ENCODE measurements at regions not wholly inside any gene's neighbourhood (a gene's known extent, or its start where the extent isn't known, plus 50 kb on each side); places are given as distances from the start of the nearest gene placed in this dataset.

GRCh38 chr4:19803406-19803805, 448.3 kb upstream of the SLIT2 start:
- in situ Hi-C loops (cut with MboI; ENCODE audit: low sequenced_read_pairs), result no loop called here

- in situ Hi-C loops (cut with MboI; ENCODE audit: low sequenced_read_pairs), result no loop called here
Measured at GRCh38 chr4:19793831-19794230, 457.9 kb upstream of the SLIT2 start.

GRCh38 chr4:19791422-19792123, 460.1 kb upstream of the SLIT2 start:
- in situ Hi-C loops (cut with MboI; ENCODE audit: low sequenced_read_pairs), result no loop called here

GRCh38 chr4:19786616-19787015, 465.1 kb upstream of the SLIT2 start:
- in situ Hi-C loops (cut with MboI; ENCODE audit: low sequenced_read_pairs), result no loop called here

- in situ Hi-C loops (cut with MboI; ENCODE audit: low sequenced_read_pairs), result no loop called here
Measured at GRCh38 chr4:19783667-19784223, 468.0 kb upstream of the SLIT2 start.

GRCh38 chr4:19780871-19781270, 470.8 kb upstream of the SLIT2 start:
- in situ Hi-C loops (cut with MboI; ENCODE audit: low sequenced_read_pairs), result no loop called here

GRCh38 chr4:19776929-19777328, 474.8 kb upstream of the SLIT2 start:
- in situ Hi-C loops (cut with MboI; ENCODE audit: low sequenced_read_pairs), result no loop called here

GRCh38 chr4:19776021-19776459, 475.7 kb upstream of the SLIT2 start:
- in situ Hi-C loops (cut with MboI; ENCODE audit: low sequenced_read_pairs), result no loop called here

- in situ Hi-C loops (cut with MboI; ENCODE audit: low sequenced_read_pairs), result no loop called here
Measured at GRCh38 chr4:19774690-19775256, 476.9 kb upstream of the SLIT2 start.

GRCh38 chr4:19772581-19772980, 479.1 kb upstream of the SLIT2 start:
- in situ Hi-C loops (cut with MboI; ENCODE audit: low sequenced_read_pairs), result no loop called here

- in situ Hi-C loops (cut with MboI; ENCODE audit: low sequenced_read_pairs), result no loop called here
Measured at GRCh38 chr4:19756661-19757060, 495.0 kb upstream of the SLIT2 start.

GRCh38 chr4:19752599-19752998, 499.1 kb upstream of the SLIT2 start:
- in situ Hi-C loops (cut with MboI; ENCODE audit: low sequenced_read_pairs), result no loop called here

- in situ Hi-C loops (cut with MboI; ENCODE audit: low sequenced_read_pairs), result no loop called here
Measured at GRCh38 chr4:19748519-19749479, 502.9 kb upstream of the SLIT2 start.

GRCh38 chr4:19746377-19746776, 505.3 kb upstream of the SLIT2 start:
- in situ Hi-C loops (cut with MboI; ENCODE audit: low sequenced_read_pairs), result no loop called here

GRCh38 chr4:19743115-19743638, 508.5 kb upstream of the SLIT2 start:
- in situ Hi-C loops (cut with MboI; ENCODE audit: low sequenced_read_pairs), result no loop called here

- in situ Hi-C loops (cut with MboI; ENCODE audit: low sequenced_read_pairs), result no loop called here
Measured at GRCh38 chr4:19739101-19739651, 512.5 kb upstream of the SLIT2 start.

GRCh38 chr4:19736968-19737756, 514.5 kb upstream of the SLIT2 start:
- in situ Hi-C loops (cut with MboI; ENCODE audit: low sequenced_read_pairs), result no loop called here

- in situ Hi-C loops (cut with MboI; ENCODE audit: low sequenced_read_pairs), result no loop called here
Measured at GRCh38 chr4:19735012-19735411, 516.7 kb upstream of the SLIT2 start.

- in situ Hi-C loops (cut with MboI; ENCODE audit: low sequenced_read_pairs), result no loop called here
Measured at GRCh38 chr4:19729886-19730651, 521.6 kb upstream of the SLIT2 start.

Measured in HL-60/S4 treated with retinoic acid at 250 ng/mL for 4 days and 3 days (cell line).